GM06990 (cell line): ENCODE measurements at regions not wholly inside any gene's neighbourhood (a gene's known extent, or its start where the extent isn't known, plus 50 kb on each side); places are given as distances from the start of the nearest gene placed in this dataset.

Experiments used
- DNase-seq: peaks from one replicate; pipeline ENCODE4 v3.0.0-alpha.2; 2011; ENCODE audit not compliant: insufficient read length; ENCODE audit errors: extremely low read depth
- H3K27me3 ChIP-seq: replicated peaks from 2 replicates; pipeline ENCODE4 v1.6.0; 2011; ENCODE audit warnings: low read length; ENCODE audit not compliant: control insufficient read depth, insufficient read depth
- H3K36me3 ChIP-seq: 2 replicates; pipeline ENCODE4 v1.5.1; 2011; ENCODE audit warnings: low read length; ENCODE audit not compliant: control insufficient read depth, insufficient read depth
- H3K4me3 ChIP-seq: replicated peaks from 2 replicates; pipeline ENCODE4 v1.5.1; 2011; ENCODE audit warnings: low read depth, mild to moderate bottlenecking, control low read depth, low read length
- TF ChIP-seq, protein P1 (sequence below): IDR thresholded peaks from 2 replicates; pipeline ENCODE4 v1.5.1; 2011; ENCODE audit warnings: low read length, control low read depth, mild to moderate bottlenecking, inconsistent platforms; ENCODE audit not compliant: insufficient read depth, poor library complexity, severe bottlenecking

DNA sequence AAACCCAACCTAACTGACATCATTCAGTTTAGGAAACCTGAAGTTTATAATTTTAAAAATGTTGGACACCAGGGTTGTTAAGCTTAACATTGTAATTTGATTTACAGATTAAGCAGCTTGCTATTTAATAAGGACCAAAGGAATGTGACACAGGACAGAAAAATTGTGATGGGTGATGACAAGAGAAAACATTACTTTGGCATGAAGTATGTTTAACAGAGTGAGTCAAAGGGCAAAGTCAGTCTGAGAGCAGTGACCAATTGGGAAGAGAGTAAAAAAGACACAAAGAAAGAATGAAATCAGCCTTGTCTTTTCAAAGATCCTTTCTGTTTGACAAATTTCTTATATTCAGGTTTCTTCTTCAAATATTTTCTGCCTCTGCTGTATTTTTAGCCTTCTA lies 1301.6 kb downstream of the SI start:
- TF ChIP-seq, protein P1, sequence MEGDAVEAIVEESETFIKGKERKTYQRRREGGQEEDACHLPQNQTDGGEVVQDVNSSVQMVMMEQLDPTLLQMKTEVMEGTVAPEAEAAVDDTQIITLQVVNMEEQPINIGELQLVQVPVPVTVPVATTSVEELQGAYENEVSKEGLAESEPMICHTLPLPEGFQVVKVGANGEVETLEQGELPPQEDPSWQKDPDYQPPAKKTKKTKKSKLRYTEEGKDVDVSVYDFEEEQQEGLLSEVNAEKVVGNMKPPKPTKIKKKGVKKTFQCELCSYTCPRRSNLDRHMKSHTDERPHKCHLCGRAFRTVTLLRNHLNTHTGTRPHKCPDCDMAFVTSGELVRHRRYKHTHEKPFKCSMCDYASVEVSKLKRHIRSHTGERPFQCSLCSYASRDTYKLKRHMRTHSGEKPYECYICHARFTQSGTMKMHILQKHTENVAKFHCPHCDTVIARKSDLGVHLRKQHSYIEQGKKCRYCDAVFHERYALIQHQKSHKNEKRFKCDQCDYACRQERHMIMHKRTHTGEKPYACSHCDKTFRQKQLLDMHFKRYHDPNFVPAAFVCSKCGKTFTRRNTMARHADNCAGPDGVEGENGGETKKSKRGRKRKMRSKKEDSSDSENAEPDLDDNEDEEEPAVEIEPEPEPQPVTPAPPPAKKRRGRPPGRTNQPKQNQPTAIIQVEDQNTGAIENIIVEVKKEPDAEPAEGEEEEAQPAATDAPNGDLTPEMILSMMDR, result no peak
- no peak for DNase-seq
- H3K27me3 ChIP-seq, result no peaks in the 10 kb centered on the region
- no peaks in the 10 kb centered on the region for H3K36me3 ChIP-seq
- no peak overlapping the region for H3K4me3 ChIP-seq

DNA sequence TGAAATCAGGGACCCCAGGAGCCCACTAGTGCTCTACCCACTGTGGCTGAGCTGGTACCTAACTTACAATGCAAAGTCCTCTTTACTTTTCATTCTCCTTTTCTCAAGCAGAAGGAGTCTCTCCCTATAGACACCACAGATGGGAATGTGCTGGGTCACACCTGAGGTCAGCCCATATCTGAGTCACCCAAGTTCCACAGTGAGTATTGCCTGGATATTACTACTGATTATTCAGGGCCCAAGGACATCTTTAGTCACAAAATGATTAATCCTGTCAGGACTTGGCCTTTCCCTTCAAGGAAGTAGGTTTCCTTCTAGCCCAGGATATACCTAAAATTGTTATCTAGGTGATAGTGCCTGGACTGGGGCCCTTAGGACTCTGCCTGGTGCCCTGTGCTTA lies 1305.2 kb downstream of the SI start:
- TF ChIP-seq, protein P1, result no peak
- Histone ChIP-seq H3K4me3 (no peak overlapping the region), H3K27me3 (no peaks in the 10 kb centered on the region), H3K36me3 (no peaks in the 10 kb centered on the region)
- no peak for DNase-seq

DNA sequence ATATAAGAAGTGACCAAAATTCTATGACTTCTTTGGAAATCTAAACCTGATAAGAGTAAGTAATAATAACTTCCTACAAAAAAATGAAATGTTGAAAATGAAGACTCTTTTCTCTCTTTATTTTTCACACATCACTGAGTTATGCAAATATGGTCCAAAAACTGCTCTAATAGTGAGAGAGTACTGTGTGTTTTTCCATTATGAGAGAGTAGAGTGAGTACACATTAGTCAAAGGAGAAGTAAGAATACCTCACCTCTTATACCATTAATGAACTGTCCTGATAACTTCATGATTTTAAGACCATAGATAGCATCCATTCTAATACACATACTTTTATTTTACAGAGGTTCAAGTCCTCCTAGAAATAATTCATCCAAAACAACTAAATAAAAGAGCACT lies 1310.2 kb downstream of the SI start:
- TF ChIP-seq, protein P1, result no peak
- Histone ChIP-seq H3K27me3 (no peaks in the 10 kb centered on the region), H3K4me3 (no peak overlapping the region), H3K36me3 (no peaks in the 10 kb centered on the region)
- no peak for DNase-seq

DNA sequence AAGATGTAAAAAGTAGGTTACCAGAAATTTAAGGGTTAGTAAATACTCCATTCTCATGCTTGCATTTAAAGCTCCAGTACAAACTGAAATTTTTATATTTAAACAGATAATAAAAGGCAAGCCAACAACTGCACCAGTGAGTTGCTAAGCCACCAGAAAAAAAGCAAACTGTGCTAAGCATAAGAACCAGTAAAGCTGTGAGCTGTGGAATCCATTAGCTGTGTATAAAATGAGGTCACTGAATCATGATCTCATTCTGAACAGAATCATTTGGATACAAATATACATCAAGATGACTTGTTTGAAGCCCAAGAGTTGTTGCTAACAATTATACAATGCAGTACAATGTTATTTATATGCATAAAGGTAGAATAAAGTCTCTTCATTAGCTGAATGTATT lies 1312.2 kb downstream of the SI start:
- Histone ChIP-seq H3K27me3 (no peaks in the 10 kb centered on the region), H3K36me3 (no peaks in the 10 kb centered on the region), H3K4me3 (no peak overlapping the region)
- no peak for DNase-seq
- TF ChIP-seq, protein P1, result no peak

DNA sequence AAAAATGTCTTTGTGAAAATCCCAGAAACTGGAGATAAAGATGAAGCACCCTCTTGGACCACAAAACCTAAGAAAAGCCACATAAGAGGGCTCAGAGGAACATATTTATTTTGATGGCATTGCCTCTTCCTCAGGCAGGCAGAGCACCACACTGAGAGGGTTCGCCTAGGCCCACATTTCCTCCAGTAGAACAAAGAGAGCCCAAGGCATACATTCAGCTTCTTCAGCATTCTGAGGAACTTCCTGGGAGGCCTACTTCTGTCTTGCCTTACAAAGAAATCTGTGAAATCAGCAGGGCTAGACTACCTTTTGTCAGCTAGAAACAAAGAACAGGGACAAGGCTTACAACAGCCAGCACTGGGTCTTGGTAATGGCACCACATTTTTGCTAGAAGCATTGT lies 1325.3 kb downstream of the SI start:
- Histone ChIP-seq H3K27me3 (no peaks in the 10 kb centered on the region), H3K36me3 (no peaks in the 10 kb centered on the region), H3K4me3 (no peak overlapping the region)
- no peak for DNase-seq
- TF ChIP-seq, protein P1, result no peak

DNA sequence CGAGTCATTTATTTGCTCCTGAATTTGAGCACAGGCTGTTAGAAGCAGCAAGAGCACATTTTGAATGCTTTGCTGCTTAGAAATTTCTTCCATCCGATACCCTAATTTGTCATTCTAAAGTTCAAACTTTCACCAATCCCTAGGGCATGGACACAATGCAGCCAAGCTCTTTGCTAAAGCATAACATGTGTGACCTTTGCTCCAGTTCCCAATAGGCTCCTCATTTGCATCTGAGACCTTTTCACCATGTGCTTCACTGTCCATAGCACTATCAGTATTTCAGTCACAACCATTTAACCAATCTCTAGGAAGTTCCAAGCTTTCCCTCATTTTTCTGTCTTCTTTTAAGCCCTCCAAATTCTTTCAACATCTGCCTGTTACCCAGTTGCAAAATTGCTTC lies 1333.1 kb downstream of the SI start:
- DNase-seq, result no peak
- H3K36me3 ChIP-seq, result no peaks in the 10 kb centered on the region
- TF ChIP-seq, protein P1, result no peak
- no peaks in the 10 kb centered on the region for H3K27me3 ChIP-seq
- H3K4me3 ChIP-seq, result no peak overlapping the region
